OCI-LY7 (cell line): ENCODE measurements at regions not wholly inside any gene's neighbourhood (a gene's known extent, or its start where the extent isn't known, plus 50 kb on each side); places are given as distances from the start of the nearest gene placed in this dataset.

Source experiments
- BruUV-seq: library from RNA; stranded (reverse); fragments of 400-500 nt; replicated peaks from 2 replicates; lab custom pipeline; 2021; lab: Mats Ljungman, UMichigan
- CTCF ChIA-PET: fragments of 300-600 bp; sonication (Branson Sonifier 250); formaldehyde crosslinking; loops from one replicate; lab custom pipeline; 2022; ENCODE audit warnings: antibody characterized with exemption; ENCODE audit not compliant: unreplicated experiment; lab: Charles Lee
- POLR2A ChIA-PET: fragments of 300-600 bp; sonication (Branson Sonifier 250); formaldehyde crosslinking; loops from one replicate; lab custom pipeline; 2022; ENCODE audit warnings: antibody characterized with exemption; lab: Charles Lee
- DNase-seq: peaks from one replicate; pipeline ENCODE4 v3.0.0-alpha.2; 2015; ENCODE audit warnings: low spot score
- H2AFZ ChIP-seq: fragments of 200-600 bp; sonication (generic), shearing (Covaris generic); 2 replicates; pipeline ENCODE4 v1.6.1; 2014; ENCODE audit warnings: mild to moderate bottlenecking, antibody characterized with exemption, low read length, moderate library complexity
- H3K27ac ChIP-seq: fragments of 200-600 bp; sonication (generic); 2 replicates; pipeline ENCODE4 v1.5.1; 2014; ENCODE audit warnings: mixed run types, low read depth, mild to moderate bottlenecking, moderate library complexity, low read length, inconsistent platforms; ENCODE audit not compliant: poor library complexity, severe bottlenecking
- H3K36me3 ChIP-seq: fragments of 200-600 bp; sonication (generic); 2 replicates; pipeline ENCODE4 v1.6.1; 2014; ENCODE audit warnings: mild to moderate bottlenecking, antibody characterized with exemption, low read length, moderate library complexity, mixed read lengths; ENCODE audit not compliant: insufficient read depth
- H3K4me1 ChIP-seq: fragments of 200-600 bp; sonication (generic); 2 replicates; pipeline ENCODE4 v1.5.1; 2014; ENCODE audit warnings: mild to moderate bottlenecking, low read length; ENCODE audit not compliant: insufficient read depth, poor library complexity, severe bottlenecking
- H3K4me2 ChIP-seq: fragments of 200-600 bp; sonication (generic); 2 replicates; pipeline ENCODE4 v1.6.1; 2014; ENCODE audit warnings: mild to moderate bottlenecking, low read length
- H3K4me3 ChIP-seq: fragments of 200-600 bp; sonication (generic); 2 replicates; pipeline ENCODE4 v1.5.1; 2014; ENCODE audit warnings: mild to moderate bottlenecking, low read depth, low read length; ENCODE audit not compliant: poor library complexity, severe bottlenecking
- H3K79me2 ChIP-seq: fragments of 200-600 bp; sonication (generic); 2 replicates; pipeline ENCODE4 v1.6.1; 2016; ENCODE audit warnings: low read depth, mild to moderate bottlenecking, low read length, moderate library complexity, mixed read lengths; ENCODE audit not compliant: insufficient read depth
- H3K9me2 ChIP-seq: fragments of 200-600 bp; sonication (generic); 2 replicates; pipeline ENCODE4 v1.6.1; 2016; ENCODE audit warnings: mild to moderate bottlenecking, low read length, mixed read lengths; ENCODE audit not compliant: insufficient read depth
- H3K9me3 ChIP-seq: fragments of 200-600 bp; sonication (generic); 2 replicates; pipeline ENCODE4 v1.6.1; 2014; ENCODE audit warnings: mild to moderate bottlenecking, mixed run types, low read length, mixed read lengths
- H4K20me1 ChIP-seq: fragments of 200-600 bp; sonication (generic); 2 replicates; pipeline ENCODE4 v1.6.1; 2014; ENCODE audit warnings: mild to moderate bottlenecking, antibody characterized with exemption, low read length, moderate library complexity, mixed read lengths; ENCODE audit not compliant: insufficient read depth
- CTCF ChIP-seq: fragments of 200-600 bp; sonication (generic); conservative IDR thresholded peaks from 2 replicates; pipeline ENCODE4 v1.5.1; 2014; ENCODE audit warnings: mild to moderate bottlenecking, antibody characterized with exemption, low read length, moderate library complexity, mixed read lengths
- EZH2phosphoT487 ChIP-seq: fragments of 200-600 bp; sonication (generic); IDR thresholded peaks from 2 replicates; pipeline ENCODE4 v1.6.1; 2018; ENCODE audit warnings: low read depth, borderline replicate concordance, mild to moderate bottlenecking, mixed run types, antibody characterized with exemption, low read length, moderate library complexity, mixed read lengths
- intact Hi-C: fragments of 100-400 bp; cut with micrococcal nuclease; formaldehyde crosslinking; loops from one replicate; pipeline ENCODE4 v1.10.0; 2022; ENCODE audit not compliant: unreplicated experiment

DNA sequence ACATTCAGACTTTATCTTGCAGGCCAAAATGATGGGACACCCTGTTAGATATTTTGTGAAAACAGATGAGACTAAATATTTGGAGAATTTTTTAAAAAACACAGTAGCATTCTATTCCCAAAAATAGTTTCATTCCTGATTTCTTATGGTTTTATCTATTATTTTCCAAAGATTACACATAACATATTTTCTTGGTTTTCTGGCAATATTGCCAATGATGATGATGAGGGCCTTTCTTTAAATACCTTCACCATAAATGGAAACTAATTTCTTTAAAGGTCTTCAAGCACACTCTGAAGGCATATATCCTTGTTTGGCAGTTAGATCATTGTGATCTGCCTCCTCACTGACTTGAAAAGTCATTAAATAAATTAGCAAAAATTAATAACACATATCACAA lies 522.3 kb upstream of the LUZP2 start:
- POLR2A ChIA-PET, result no interaction called here
- no TSS peak for BruUV-seq
- Histone ChIP-seq H3K4me3 (no peak overlapping the region), H3K4me1 (no peaks in the 10 kb centered on the region), H2AFZ (no peak overlapping the region), H3K9me3 (no peaks in the 10 kb centered on the region), H3K79me2 (no peaks in the 10 kb centered on the region), H3K9me2 (no peaks in the 10 kb centered on the region), H4K20me1 (no peaks in the 10 kb centered on the region), H3K27ac (no peak overlapping the region), H3K36me3 (no peaks in the 10 kb centered on the region), H3K4me2 (no peak overlapping the region)
- no peak for TF ChIP-seq CTCF
- no peak for TF ChIP-seq EZH2phosphoT487
- no peak for DNase-seq
- CTCF ChIA-PET, result no interaction called here
- intact Hi-C loops, result no loop called here

DNA sequence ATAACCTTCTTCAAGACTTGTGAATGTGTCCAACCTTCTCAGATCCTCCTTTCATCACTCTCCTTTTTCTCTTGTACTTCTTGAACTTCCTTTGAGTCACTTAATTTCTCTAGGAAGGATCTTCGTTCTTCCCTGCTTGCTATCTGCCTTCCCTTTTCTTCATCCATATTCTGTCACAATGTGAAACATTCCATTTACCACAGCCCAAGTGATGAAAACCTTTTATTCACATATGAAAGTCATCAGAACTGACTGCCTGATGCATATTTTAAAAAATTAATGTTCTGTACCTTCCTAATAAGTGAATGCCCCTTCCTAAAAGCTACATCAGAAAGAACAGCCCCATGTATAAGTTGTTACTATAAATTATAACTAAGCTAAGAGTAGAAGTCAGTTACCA lies 520.4 kb upstream of the LUZP2 start:
- Histone ChIP-seq H3K79me2 (no peaks in the 10 kb centered on the region), H3K27ac (no peak overlapping the region), H4K20me1 (no peaks in the 10 kb centered on the region), H3K4me2 (no peak overlapping the region), H3K9me2 (no peaks in the 10 kb centered on the region), H3K4me1 (no peaks in the 10 kb centered on the region), H3K36me3 (no peaks in the 10 kb centered on the region), H3K9me3 (no peaks in the 10 kb centered on the region), H2AFZ (no peak overlapping the region), H3K4me3 (no peak overlapping the region)
- BruUV-seq, result no TSS peak
- ChIA-PET POLR2A (interaction anchor here (0.7 kb wide), 1 partner anchor 59 kb away, joined by 4 read pairs; no protein-coding TSS in a partner anchor), CTCF (no interaction called here)
- intact Hi-C loops, result no loop called here
- DNase-seq, result no peak
- TF ChIP-seq CTCF (no peak), EZH2phosphoT487 (no peak)

DNA sequence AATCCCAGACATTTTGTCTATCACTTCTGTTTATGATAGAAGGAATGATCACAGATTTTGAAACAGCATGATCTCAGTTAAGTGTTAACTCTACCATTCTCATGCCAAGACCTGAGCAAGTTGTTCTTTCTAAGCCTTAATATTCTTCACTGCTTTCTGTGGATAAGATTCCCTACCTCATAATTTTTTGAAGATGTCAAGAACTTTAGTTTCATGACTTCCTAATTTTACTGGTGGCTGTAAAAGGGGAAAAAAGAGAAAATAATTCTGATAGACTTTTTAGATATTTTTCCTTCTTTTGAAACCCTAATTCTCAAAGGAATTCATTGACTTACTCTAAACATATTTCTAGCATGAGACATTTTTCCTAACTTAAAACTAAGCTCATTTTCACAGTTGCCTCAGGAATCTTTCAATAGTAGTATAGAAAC lies 520.0 kb upstream of the LUZP2 start:
- no peak overlapping the region for H2AFZ ChIP-seq
- H3K4me2 ChIP-seq, result no peak overlapping the region
- no peaks in the 10 kb centered on the region for H3K36me3 ChIP-seq
- H4K20me1 ChIP-seq, result no peaks in the 10 kb centered on the region
- POLR2A ChIA-PET, result interaction anchor here (0.7 kb wide), 1 partner anchor 60 kb away, joined by 4 read pairs; no protein-coding TSS in a partner anchor
- CTCF ChIA-PET, result no interaction called here
- no peaks in the 10 kb centered on the region for H3K4me1 ChIP-seq
- no peaks in the 10 kb centered on the region for H3K9me3 ChIP-seq
- H3K9me2 ChIP-seq, result no peaks in the 10 kb centered on the region
- BruUV-seq, result no TSS peak
- DNase-seq, result no peak
- intact Hi-C loops, result no loop called here
- no peak overlapping the region for H3K27ac ChIP-seq
- TF ChIP-seq EZH2phosphoT487 (no peak), CTCF (no peak)
- no peak overlapping the region for H3K4me3 ChIP-seq
- no peaks in the 10 kb centered on the region for H3K79me2 ChIP-seq
